ENCODE measurements at regions not wholly inside any gene's neighbourhood (a gene's known extent, or its start where the extent isn't known, plus 50 kb on each side); places are given as distances from the start of the nearest gene placed in this dataset.

DNA sequence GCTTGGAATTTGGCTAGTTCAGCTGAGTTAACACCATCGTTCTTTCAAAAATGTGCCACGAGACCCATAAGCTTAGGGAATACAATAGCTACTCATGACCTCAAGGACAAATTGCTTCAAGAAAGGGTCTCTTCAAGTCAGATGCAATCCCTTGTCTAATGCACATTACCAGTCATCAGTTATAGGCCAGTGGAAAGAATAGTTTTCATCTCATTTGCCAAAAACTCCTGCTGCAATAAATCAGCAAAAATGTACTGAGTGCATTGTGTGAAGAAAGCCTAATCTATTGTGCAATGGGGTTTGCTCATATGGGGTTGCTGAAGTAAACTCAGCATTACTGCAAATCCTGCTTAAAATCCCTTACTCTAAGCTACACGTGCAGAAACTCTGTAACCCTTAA, 208.3 kb upstream of the NBEA start:
- no peak for TF ChIP-seq RAD21 (IDR thresholded peaks at IDR 0.05)
- DNase-seq (ENCODE audit: low spot score): no peak
- H3K4me1 ChIP-seq (ENCODE audit: control insufficient read depth in 4 of 4, insufficient read depth in 4 of 4, low read length in 3 of 4): no peaks in the 10 kb centered on the region

GRCh38 chr13:34734932-34735331, 207.1 kb upstream of the NBEA start:
- Histone ChIP-seq H3K9ac (ENCODE audit: low read depth in 1 of 2, low read length in 2 of 2) (no peak overlapping the region), H3K36me3 (ENCODE audit: control insufficient read depth in 4 of 4, insufficient read depth in 3 of 4, low read depth in 1 of 4, low read length in 3 of 4) (no peaks in the 10 kb centered on the region), H3K27me3 (ENCODE audit: control insufficient read depth in 4 of 4, insufficient read depth in 4 of 4, low read length in 3 of 4) (no peaks in the 10 kb centered on the region), H3K4me1 (ENCODE audit: control insufficient read depth in 4 of 4, insufficient read depth in 4 of 4, low read length in 3 of 4) (no peaks in the 10 kb centered on the region), H3K4me3 (ENCODE audit: low read depth in 1 of 3, low read length in 3 of 3) (no peak overlapping the region), H3K9me3 (ENCODE audit: control insufficient read depth in 4 of 4, low read length in 3 of 4) (no peaks in the 10 kb centered on the region), H3K27ac (ENCODE audit: low read depth in 1 of 2, low read length in 2 of 2) (no peak overlapping the region)
- DNase-seq (ENCODE audit: low spot score): no peak
- no peak for TF ChIP-seq GABPA (IDR thresholded peaks at IDR 0.05 in 1 of 2, conservative IDR thresholded peaks at IDR 0.05 in 1 of 2)
- no peak for TF ChIP-seq YY1 (IDR thresholded peaks at IDR 0.05)
- no peak for TF ChIP-seq ATF3 (IDR thresholded peaks at IDR 0.05)
- TF ChIP-seq RAD21 (IDR thresholded peaks at IDR 0.05): no peak
- no peak for TF ChIP-seq TAF1 (conservative IDR thresholded peaks at IDR 0.05)
- no peak for TF ChIP-seq RXRA (IDR thresholded peaks at IDR 0.05)
- no peak for TF ChIP-seq NR2F2 (IDR thresholded peaks at IDR 0.05)
- TF ChIP-seq, protein P1, sequence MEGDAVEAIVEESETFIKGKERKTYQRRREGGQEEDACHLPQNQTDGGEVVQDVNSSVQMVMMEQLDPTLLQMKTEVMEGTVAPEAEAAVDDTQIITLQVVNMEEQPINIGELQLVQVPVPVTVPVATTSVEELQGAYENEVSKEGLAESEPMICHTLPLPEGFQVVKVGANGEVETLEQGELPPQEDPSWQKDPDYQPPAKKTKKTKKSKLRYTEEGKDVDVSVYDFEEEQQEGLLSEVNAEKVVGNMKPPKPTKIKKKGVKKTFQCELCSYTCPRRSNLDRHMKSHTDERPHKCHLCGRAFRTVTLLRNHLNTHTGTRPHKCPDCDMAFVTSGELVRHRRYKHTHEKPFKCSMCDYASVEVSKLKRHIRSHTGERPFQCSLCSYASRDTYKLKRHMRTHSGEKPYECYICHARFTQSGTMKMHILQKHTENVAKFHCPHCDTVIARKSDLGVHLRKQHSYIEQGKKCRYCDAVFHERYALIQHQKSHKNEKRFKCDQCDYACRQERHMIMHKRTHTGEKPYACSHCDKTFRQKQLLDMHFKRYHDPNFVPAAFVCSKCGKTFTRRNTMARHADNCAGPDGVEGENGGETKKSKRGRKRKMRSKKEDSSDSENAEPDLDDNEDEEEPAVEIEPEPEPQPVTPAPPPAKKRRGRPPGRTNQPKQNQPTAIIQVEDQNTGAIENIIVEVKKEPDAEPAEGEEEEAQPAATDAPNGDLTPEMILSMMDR (IDR thresholded peaks at IDR 0.05; ENCODE audit: low read depth, low read length, missing input control): no peak
- no peak for TF ChIP-seq JUND (IDR thresholded peaks at IDR 0.05)
- TF ChIP-seq EGR1 (IDR thresholded peaks at IDR 0.05; ENCODE audit: low read depth in 2 of 2): no peak
- TF ChIP-seq, protein P2, sequence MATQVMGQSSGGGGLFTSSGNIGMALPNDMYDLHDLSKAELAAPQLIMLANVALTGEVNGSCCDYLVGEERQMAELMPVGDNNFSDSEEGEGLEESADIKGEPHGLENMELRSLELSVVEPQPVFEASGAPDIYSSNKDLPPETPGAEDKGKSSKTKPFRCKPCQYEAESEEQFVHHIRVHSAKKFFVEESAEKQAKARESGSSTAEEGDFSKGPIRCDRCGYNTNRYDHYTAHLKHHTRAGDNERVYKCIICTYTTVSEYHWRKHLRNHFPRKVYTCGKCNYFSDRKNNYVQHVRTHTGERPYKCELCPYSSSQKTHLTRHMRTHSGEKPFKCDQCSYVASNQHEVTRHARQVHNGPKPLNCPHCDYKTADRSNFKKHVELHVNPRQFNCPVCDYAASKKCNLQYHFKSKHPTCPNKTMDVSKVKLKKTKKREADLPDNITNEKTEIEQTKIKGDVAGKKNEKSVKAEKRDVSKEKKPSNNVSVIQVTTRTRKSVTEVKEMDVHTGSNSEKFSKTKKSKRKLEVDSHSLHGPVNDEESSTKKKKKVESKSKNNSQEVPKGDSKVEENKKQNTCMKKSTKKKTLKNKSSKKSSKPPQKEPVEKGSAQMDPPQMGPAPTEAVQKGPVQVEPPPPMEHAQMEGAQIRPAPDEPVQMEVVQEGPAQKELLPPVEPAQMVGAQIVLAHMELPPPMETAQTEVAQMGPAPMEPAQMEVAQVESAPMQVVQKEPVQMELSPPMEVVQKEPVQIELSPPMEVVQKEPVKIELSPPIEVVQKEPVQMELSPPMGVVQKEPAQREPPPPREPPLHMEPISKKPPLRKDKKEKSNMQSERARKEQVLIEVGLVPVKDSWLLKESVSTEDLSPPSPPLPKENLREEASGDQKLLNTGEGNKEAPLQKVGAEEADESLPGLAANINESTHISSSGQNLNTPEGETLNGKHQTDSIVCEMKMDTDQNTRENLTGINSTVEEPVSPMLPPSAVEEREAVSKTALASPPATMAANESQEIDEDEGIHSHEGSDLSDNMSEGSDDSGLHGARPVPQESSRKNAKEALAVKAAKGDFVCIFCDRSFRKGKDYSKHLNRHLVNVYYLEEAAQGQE (IDR thresholded peaks at IDR 0.05): no peak
- TF ChIP-seq HNF4A (conservative IDR thresholded peaks at IDR 0.05): no peak
- no peak for TF ChIP-seq FOXA1 (IDR thresholded peaks at IDR 0.05)
- TF ChIP-seq MAX (IDR thresholded peaks at IDR 0.05): no peak
- no peak for TF ChIP-seq ZBTB33 (IDR thresholded peaks at IDR 0.05)
- TF ChIP-seq SP1 (IDR thresholded peaks at IDR 0.05): no peak
- TF ChIP-seq FOXA2 (IDR thresholded peaks at IDR 0.05): no peak
- no peak for TF ChIP-seq HNF4G (IDR thresholded peaks at IDR 0.05)
- WGBS: 57% methylated on average over 2 of the region's 2 CpGs

More for the DNA sequence above, 208.3 kb upstream of the NBEA start:
- Histone ChIP-seq H3K9ac (ENCODE audit: low read depth in 1 of 2, low read length in 2 of 2) (no peak overlapping the region), H3K27ac (ENCODE audit: low read depth in 1 of 2, low read length in 2 of 2) (no peak overlapping the region), H3K4me3 (ENCODE audit: low read depth in 1 of 3, low read length in 3 of 3) (no peak overlapping the region), H3K36me3 (ENCODE audit: control insufficient read depth in 4 of 4, insufficient read depth in 3 of 4, low read depth in 1 of 4, low read length in 3 of 4) (no peaks in the 10 kb centered on the region), H3K27me3 (ENCODE audit: control insufficient read depth in 4 of 4, insufficient read depth in 4 of 4, low read length in 3 of 4) (no peaks in the 10 kb centered on the region), H3K9me3 (ENCODE audit: control insufficient read depth in 4 of 4, low read length in 3 of 4) (no peaks in the 10 kb centered on the region)
- 77% methylated on average over 3 of the region's 3 CpGs for WGBS

All from liver (tissue), 8 donors.